OCI-LY7 (cell line): ENCODE measurements at regions not wholly inside any gene's neighbourhood (a gene's known extent, or its start where the extent isn't known, plus 50 kb on each side); places are given as distances from the start of the nearest gene placed in this dataset.

Experiments
- BruUV-seq: library from RNA; stranded (reverse); fragments of 400-500 nt; replicated peaks from 2 replicates; lab custom pipeline; 2021; lab: Mats Ljungman, UMichigan
- CTCF ChIA-PET: fragments of 300-600 bp; sonication (Branson Sonifier 250); formaldehyde crosslinking; loops from one replicate; lab custom pipeline; 2022; ENCODE audit warnings: antibody characterized with exemption; ENCODE audit not compliant: unreplicated experiment; lab: Charles Lee
- POLR2A ChIA-PET: fragments of 300-600 bp; sonication (Branson Sonifier 250); formaldehyde crosslinking; loops from one replicate; lab custom pipeline; 2022; ENCODE audit warnings: antibody characterized with exemption; lab: Charles Lee
- DNase-seq: peaks from one replicate; pipeline ENCODE4 v3.0.0-alpha.2; 2015; ENCODE audit warnings: low spot score
- H2AFZ ChIP-seq: fragments of 200-600 bp; sonication (generic), shearing (Covaris generic); 2 replicates; pipeline ENCODE4 v1.6.1; 2014; ENCODE audit warnings: mild to moderate bottlenecking, antibody characterized with exemption, low read length, moderate library complexity
- H3K27ac ChIP-seq: fragments of 200-600 bp; sonication (generic); 2 replicates; pipeline ENCODE4 v1.5.1; 2014; ENCODE audit warnings: mixed run types, low read depth, mild to moderate bottlenecking, moderate library complexity, low read length, inconsistent platforms; ENCODE audit not compliant: poor library complexity, severe bottlenecking
- H3K36me3 ChIP-seq: fragments of 200-600 bp; sonication (generic); 2 replicates; pipeline ENCODE4 v1.6.1; 2014; ENCODE audit warnings: mild to moderate bottlenecking, antibody characterized with exemption, low read length, moderate library complexity, mixed read lengths; ENCODE audit not compliant: insufficient read depth
- H3K4me1 ChIP-seq: fragments of 200-600 bp; sonication (generic); 2 replicates; pipeline ENCODE4 v1.5.1; 2014; ENCODE audit warnings: mild to moderate bottlenecking, low read length; ENCODE audit not compliant: insufficient read depth, poor library complexity, severe bottlenecking
- H3K4me2 ChIP-seq: fragments of 200-600 bp; sonication (generic); 2 replicates; pipeline ENCODE4 v1.6.1; 2014; ENCODE audit warnings: mild to moderate bottlenecking, low read length
- H3K4me3 ChIP-seq: fragments of 200-600 bp; sonication (generic); 2 replicates; pipeline ENCODE4 v1.5.1; 2014; ENCODE audit warnings: mild to moderate bottlenecking, low read depth, low read length; ENCODE audit not compliant: poor library complexity, severe bottlenecking
- H3K79me2 ChIP-seq: fragments of 200-600 bp; sonication (generic); 2 replicates; pipeline ENCODE4 v1.6.1; 2016; ENCODE audit warnings: low read depth, mild to moderate bottlenecking, low read length, moderate library complexity, mixed read lengths; ENCODE audit not compliant: insufficient read depth
- H3K9me2 ChIP-seq: fragments of 200-600 bp; sonication (generic); 2 replicates; pipeline ENCODE4 v1.6.1; 2016; ENCODE audit warnings: mild to moderate bottlenecking, low read length, mixed read lengths; ENCODE audit not compliant: insufficient read depth
- H3K9me3 ChIP-seq: fragments of 200-600 bp; sonication (generic); 2 replicates; pipeline ENCODE4 v1.6.1; 2014; ENCODE audit warnings: mild to moderate bottlenecking, mixed run types, low read length, mixed read lengths
- H4K20me1 ChIP-seq: fragments of 200-600 bp; sonication (generic); 2 replicates; pipeline ENCODE4 v1.6.1; 2014; ENCODE audit warnings: mild to moderate bottlenecking, antibody characterized with exemption, low read length, moderate library complexity, mixed read lengths; ENCODE audit not compliant: insufficient read depth
- CTCF ChIP-seq: fragments of 200-600 bp; sonication (generic); conservative IDR thresholded peaks from 2 replicates; pipeline ENCODE4 v1.5.1; 2014; ENCODE audit warnings: mild to moderate bottlenecking, antibody characterized with exemption, low read length, moderate library complexity, mixed read lengths
- EZH2phosphoT487 ChIP-seq: fragments of 200-600 bp; sonication (generic); IDR thresholded peaks from 2 replicates; pipeline ENCODE4 v1.6.1; 2018; ENCODE audit warnings: low read depth, borderline replicate concordance, mild to moderate bottlenecking, mixed run types, antibody characterized with exemption, low read length, moderate library complexity, mixed read lengths
- intact Hi-C: fragments of 100-400 bp; cut with micrococcal nuclease; formaldehyde crosslinking; loops from one replicate; pipeline ENCODE4 v1.10.0; 2022; ENCODE audit not compliant: unreplicated experiment

- no peak overlapping the region for H2AFZ ChIP-seq
- no peaks in the 10 kb centered on the region for H3K9me2 ChIP-seq
- no peak for TF ChIP-seq EZH2phosphoT487
- no peak for TF ChIP-seq CTCF
- CTCF ChIA-PET = no interaction called here
- POLR2A ChIA-PET = no interaction called here
- no peak overlapping the region for H3K27ac ChIP-seq
- H3K79me2 ChIP-seq = no peaks in the 10 kb centered on the region
- no peak for DNase-seq
- peaks cover 6% of the 10 kb centered on the region for H3K9me3 ChIP-seq
- intact Hi-C loops = no loop called here
- H4K20me1 ChIP-seq = no peaks in the 10 kb centered on the region
- H3K4me1 ChIP-seq = no peaks in the 10 kb centered on the region
- no peak overlapping the region for H3K4me2 ChIP-seq
- H3K4me3 ChIP-seq = no peak overlapping the region
- H3K36me3 ChIP-seq = no peaks in the 10 kb centered on the region
- no TSS peak for BruUV-seq
These were observed 117.1 kb downstream of the TBXT start for GRCh38 chr6:166050559-166050958.

- Histone ChIP-seq H3K4me2 (no peak overlapping the region), H3K36me3 (no peaks in the 10 kb centered on the region), H3K4me1 (no peaks in the 10 kb centered on the region), H3K79me2 (no peaks in the 10 kb centered on the region), H2AFZ (no peak overlapping the region), H3K9me2 (no peaks in the 10 kb centered on the region), H3K4me3 (no peak overlapping the region), H4K20me1 (no peaks in the 10 kb centered on the region), H3K9me3 (peaks cover 2% of the 10 kb centered on the region; the same call in 1 of the 2 replicates), H3K27ac (no peak overlapping the region)
- no TSS peak for BruUV-seq
- DNase-seq = no peak
- CTCF ChIA-PET = no interaction called here
- intact Hi-C loops = no loop called here
- POLR2A ChIA-PET = no interaction called here
- TF ChIP-seq EZH2phosphoT487 = no peak
- TF ChIP-seq CTCF = no peak
These were observed 120.7 kb downstream of the TBXT start for GRCh38 chr6:166046982-166047381.

GRCh38 chr6:166046226-166046625, 121.4 kb downstream of the TBXT start:
- Histone ChIP-seq H3K4me2 (no peak overlapping the region), H3K9me2 (no peaks in the 10 kb centered on the region), H3K27ac (no peak overlapping the region), H3K4me3 (no peak overlapping the region), H4K20me1 (no peaks in the 10 kb centered on the region), H3K36me3 (no peaks in the 10 kb centered on the region), H3K9me3 (no peaks in the 10 kb centered on the region), H2AFZ (no peak overlapping the region), H3K79me2 (no peaks in the 10 kb centered on the region), H3K4me1 (no peaks in the 10 kb centered on the region)
- TF ChIP-seq EZH2phosphoT487 (no peak), CTCF (no peak)
- intact Hi-C loops = no loop called here
- POLR2A ChIA-PET = no interaction called here
- BruUV-seq = no TSS peak
- CTCF ChIA-PET = no interaction called here
- no peak for DNase-seq
